RWPE1 (cell line): ENCODE measurements at regions not wholly inside any gene's neighbourhood (a gene's known extent, or its start where the extent isn't known, plus 50 kb on each side); places are given as distances from the start of the nearest gene placed in this dataset.

Experiments used
- CTCF ChIA-PET: fragments of 350-600 bp; sonication (Branson Sonifier 250); formaldehyde crosslinking; extraction: SDS; loops from one replicate; lab custom pipeline; 2021; lab: Yijun Ruan, JAX
- POLR2A ChIA-PET: fragments of 400-600 bp; formaldehyde crosslinking; extraction: SDS; loops from one replicate; lab custom pipeline; 2020; ENCODE audit warnings: antibody characterized with exemption; ENCODE audit not compliant: low non-redundant PET; lab: Yijun Ruan, JAX
- DNase-seq: peaks from one replicate; pipeline ENCODE4 v3.0.0; 2012; ENCODE audit warnings: low spot score
- H3K27ac ChIP-seq: fragments of 450-650 bp; 2 replicates; pipeline ENCODE4 v1.5.1; 2017
- CTCF ChIP-seq: fragments of 450-650 bp; conservative IDR thresholded peaks from 2 replicates; pipeline ENCODE4 v1.5.1; 2017; ENCODE audit warnings: low read depth, mild to moderate bottlenecking

DNA sequence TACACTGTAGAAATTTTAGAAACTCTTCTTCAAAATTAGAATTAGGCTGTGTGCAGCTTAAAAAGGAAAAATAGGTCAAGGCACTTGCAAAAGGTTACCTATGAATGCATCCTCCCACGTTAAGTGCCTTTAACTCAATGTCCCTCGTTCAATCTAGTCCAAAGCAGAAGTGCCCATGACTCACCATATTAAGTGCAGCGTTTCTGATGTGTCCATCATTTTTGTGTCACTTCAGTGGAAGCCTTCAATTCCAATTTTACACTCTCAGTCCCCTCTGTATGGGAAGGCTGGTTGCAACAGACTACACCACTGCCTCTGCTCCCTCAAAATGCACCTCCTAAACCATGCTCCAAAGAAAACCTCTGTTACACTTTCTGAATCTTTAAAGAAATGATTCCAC lies 53.4 kb downstream of the FOXB1 start:
- no peak overlapping the region for H3K27ac ChIP-seq
- no peak for DNase-seq
- POLR2A ChIA-PET = no interaction called here
- CTCF ChIA-PET = interaction anchor here (0.7 kb wide), 1 partner anchor 73 kb away, joined by 3 read pairs; no protein-coding TSS in a partner anchor
- no peak for TF ChIP-seq CTCF

DNA sequence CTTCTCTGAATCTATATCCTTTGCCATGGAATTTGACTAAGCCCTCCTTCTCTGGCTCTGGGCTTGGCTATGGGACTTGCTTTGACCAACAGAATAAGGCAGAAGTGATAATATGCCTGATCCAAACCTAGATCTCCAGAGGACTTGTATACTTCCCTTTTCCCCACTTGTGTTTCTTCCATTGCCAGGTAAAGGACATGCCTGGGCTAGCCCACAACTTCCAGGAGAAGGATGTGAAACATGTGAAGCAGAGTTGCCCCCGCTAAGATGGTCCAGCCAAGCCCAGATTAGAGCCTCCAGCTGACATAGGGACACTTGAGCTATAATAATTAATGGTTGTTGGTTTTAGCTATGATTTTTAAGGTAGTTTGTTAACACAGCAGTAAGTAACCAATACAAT lies 55.1 kb downstream of the FOXB1 start:
- H3K27ac ChIP-seq = no peak overlapping the region
- no peak for TF ChIP-seq CTCF
- CTCF ChIA-PET = interaction anchor here (0.7 kb wide), 1 partner anchor 10 kb away, joined by 4 read pairs; no protein-coding TSS in a partner anchor
- no peak for DNase-seq
- POLR2A ChIA-PET = no interaction called here

DNA sequence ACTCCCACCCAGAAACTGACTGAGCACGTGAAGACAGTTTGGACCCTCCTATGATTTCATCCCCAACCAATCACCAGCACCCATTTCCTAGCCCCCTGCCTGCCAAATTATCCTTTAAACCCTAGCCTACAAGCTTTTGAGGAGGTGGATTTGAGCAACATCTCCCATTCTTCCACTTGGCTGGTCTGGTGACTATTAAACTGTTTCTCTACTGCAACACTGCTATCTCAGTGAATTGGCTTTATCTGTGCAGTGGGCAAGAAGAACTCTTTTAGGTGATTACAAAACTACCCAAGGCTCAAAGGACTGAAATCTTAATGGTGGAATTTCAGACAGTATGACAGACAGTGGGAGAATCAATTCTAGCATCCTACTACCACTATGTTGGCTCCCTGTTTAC lies 57.6 kb downstream of the FOXB1 start:
- DNase-seq = no peak
- H3K27ac ChIP-seq = no peak overlapping the region
- POLR2A ChIA-PET = no interaction called here
- TF ChIP-seq CTCF = no peak
- CTCF ChIA-PET = no interaction called here

- no peak for DNase-seq
- TF ChIP-seq CTCF = no peak
- H3K27ac ChIP-seq = no peak overlapping the region
- ChIA-PET CTCF (no interaction called here), POLR2A (no interaction called here)
Observed at GRCh38 chr15:60062826-60063225, 58.7 kb downstream of the FOXB1 start.

GRCh38 chr15:60065951-60066350 lies 61.8 kb downstream of the FOXB1 start:
- ChIA-PET POLR2A (no interaction called here), CTCF (no interaction called here)
- no peak overlapping the region for H3K27ac ChIP-seq
- TF ChIP-seq CTCF = no peak
- no peak for DNase-seq

DNA sequence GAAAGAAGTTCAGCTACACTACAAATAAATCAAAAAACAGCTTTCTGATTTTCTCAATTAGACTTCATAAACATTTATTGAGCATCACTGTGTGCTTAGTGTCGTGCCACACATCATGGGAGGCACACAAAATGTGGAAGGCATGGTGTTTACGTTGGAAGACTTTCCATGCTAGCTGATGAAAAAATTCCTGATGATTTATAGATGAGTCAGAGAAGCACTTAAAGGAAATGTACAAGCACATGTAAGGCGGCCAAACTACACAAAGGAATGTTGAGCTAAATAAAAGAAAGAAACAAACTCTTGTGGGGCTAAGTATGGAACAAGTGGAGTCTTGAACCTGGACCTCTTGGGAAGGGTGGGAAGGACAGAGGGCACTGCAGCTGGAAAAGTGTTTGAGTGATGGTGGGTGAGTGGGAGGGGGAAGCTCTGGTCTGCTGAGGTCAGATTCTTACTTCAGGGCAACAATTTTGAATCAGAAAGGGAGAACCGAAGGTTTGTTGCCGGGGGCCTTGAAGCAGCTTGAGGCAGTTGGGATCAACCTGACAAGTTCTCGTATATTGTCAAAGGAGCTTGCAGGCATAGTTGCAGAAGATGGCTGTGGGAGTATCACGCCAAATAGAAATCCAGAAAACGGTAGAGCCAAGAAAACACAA lies 66.9 kb downstream of the FOXB1 start:
- DNase-seq = peak; percentile 77
- H3K27ac ChIP-seq = peak overlapping the region; percentile 88
- no peak for TF ChIP-seq CTCF
- POLR2A ChIA-PET = no interaction called here
- CTCF ChIA-PET = interaction anchor here (0.6 kb wide), 1 partner anchor 433 kb away, joined by 3 read pairs; no protein-coding TSS in a partner anchor
